GM12878 (cell line): ENCODE measurements at regions not wholly inside any gene's neighbourhood (a gene's known extent, or its start where the extent isn't known, plus 50 kb on each side); places are given as distances from the start of the nearest gene placed in this dataset.

Experiments used
- ATAC-seq: fragments of 200-7000 bp; cut with Tn5 transposase; 3 replicates; pipeline ENCODE4 v1.9.1; 2020; ENCODE audit warnings: mild to moderate bottlenecking, moderate library complexity
- BruUV-seq: library from RNA; stranded (reverse); fragments of 400-500 nt; replicated peaks from 2 replicates; lab custom pipeline; 2021; lab: Mats Ljungman, UMichigan
- CTCF ChIA-PET: fragments of 300-600 bp; sonication (Branson Sonifier 250); formaldehyde crosslinking; extraction: SDS; loops from one replicate; lab custom pipeline; 2021; ENCODE audit warnings: inconsistent platforms; lab: Yijun Ruan, JAX
- POLR2A ChIA-PET: fragments of 350-600 bp; formaldehyde crosslinking; extraction: SDS; loops from one replicate; lab custom pipeline; 2021; ENCODE audit warnings: inconsistent platforms; lab: Charles Lee
- RAD21 ChIA-PET: fragments of 300-600 bp; sonication (Branson Sonifier 250); formaldehyde crosslinking; loops from one replicate; lab custom pipeline; 2023; ENCODE audit warnings: antibody characterized with exemption; ENCODE audit not compliant: unreplicated experiment; lab: Charles Lee
- SMC1A ChIA-PET: fragments of 300-600 bp; sonication (Branson Sonifier 250); formaldehyde crosslinking; loops from one replicate; lab custom pipeline; 2023; ENCODE audit not compliant: unreplicated experiment, uncharacterized antibody; lab: Charles Lee
- DNase-seq: peaks from one replicate; pipeline ENCODE4 v3.0.0-alpha.2; 2011; ENCODE audit warnings: low read depth, low spot score
- FAIRE-seq: peaks from 3 replicates; lab custom pipeline; 2011; peaks lifted over from hg19 to GRCh38; lab: Jason Lieb, UNC
- H2AFZ ChIP-seq: 2 replicates; pipeline ENCODE4 v1.6.0; 2011; ENCODE audit warnings: low read depth, low read length, control low read depth; ENCODE audit not compliant: control insufficient read depth
- H3K27ac ChIP-seq: 2 replicates; pipeline ENCODE4 v1.5.1; 2011; ENCODE audit warnings: control low read depth; ENCODE audit not compliant: control insufficient read depth, insufficient read depth
- H3K27me3 ChIP-seq, 2 experiments: replicated peaks in 1 of 2; 2 replicates each; pipeline versions ENCODE4 v1.6.0 to v1.6.1; 2011; ENCODE audit warnings: low read length in 1 of 2; ENCODE audit not compliant: control insufficient read depth in 2 of 2, insufficient read depth in 2 of 2
- H3K36me3 ChIP-seq, 2 experiments: 2 replicates each; pipeline ENCODE4 v1.5.1; 2011; ENCODE audit warnings: low read length in 1 of 2; ENCODE audit not compliant: control insufficient read depth in 2 of 2, insufficient read depth in 2 of 2
- H3K4me1 ChIP-seq: 2 replicates; pipeline ENCODE4 v1.6.1; 2011; ENCODE audit warnings: mild to moderate bottlenecking, low read length, moderate library complexity, mixed read lengths; ENCODE audit not compliant: control insufficient read depth, insufficient read depth
- H3K4me2 ChIP-seq: 2 replicates; pipeline ENCODE4 v1.6.0; 2011; ENCODE audit warnings: control low read depth; ENCODE audit not compliant: control insufficient read depth, insufficient read depth
- H3K4me3 ChIP-seq: fragments of 200-600 bp; sonication (generic); 2 replicates; pipeline ENCODE4 v1.5.1; 2016
- H3K79me2 ChIP-seq: 2 replicates; pipeline ENCODE4 v1.6.0; 2011; ENCODE audit warnings: low read length; ENCODE audit not compliant: control insufficient read depth, insufficient read depth
- H3K9ac ChIP-seq: 2 replicates; pipeline ENCODE4 v1.8.0; 2011; ENCODE audit warnings: low read length, control low read depth, mixed read lengths; ENCODE audit not compliant: control insufficient read depth, insufficient read depth
- H3K9me3 ChIP-seq: replicated peaks from 3 replicates; pipeline ENCODE4 v1.5.1; 2011; ENCODE audit warnings: mild to moderate bottlenecking, low read length; ENCODE audit not compliant: control insufficient read depth, insufficient read depth
- H4K20me1 ChIP-seq: 2 replicates; pipeline ENCODE4 v1.6.0; 2011; ENCODE audit not compliant: control insufficient read depth, insufficient read depth
- EED ChIP-seq: sonication (generic); IDR thresholded peaks from 2 replicates; pipeline ENCODE4 v1.6.1; 2016; ENCODE audit warnings: antibody characterized with exemption, low read depth
- GABPA ChIP-seq: IDR thresholded peaks from 2 replicates; pipeline ENCODE4 v1.6.1; 2014; ENCODE audit warnings: antibody characterized with exemption, low read depth, mild to moderate bottlenecking, inconsistent platforms
- HCFC1 ChIP-seq: fragments of 150-350 bp; IDR thresholded peaks from 2 replicates; pipeline ENCODE4 v1.6.1; 2014; ENCODE audit warnings: low read length
- NRF1 ChIP-seq: conservative IDR thresholded peaks from 2 replicates; pipeline ENCODE4 v1.6.1; 2011; ENCODE audit warnings: mild to moderate bottlenecking, low read depth, low read length, improper control_type of control experiment
- PAX5 ChIP-seq: IDR thresholded peaks from 2 replicates; pipeline ENCODE4 v1.6.1; 2011; ENCODE audit warnings: low read depth, low read length, borderline replicate concordance
- RB1 ChIP-seq: fragments of 450-650 bp; formaldehyde crosslinking; IDR thresholded peaks from 2 replicates; pipeline ENCODE4 v1.6.1; 2017; ENCODE audit warnings: mild to moderate bottlenecking, borderline replicate concordance
- WRNIP1 ChIP-seq: IDR thresholded peaks from 2 replicates; pipeline ENCODE4 v1.6.1; 2011; ENCODE audit warnings: low read depth, low read length, improper control_type of control experiment, borderline replicate concordance
- ZBTB33 ChIP-seq: fragments of 450-650 bp; IDR thresholded peaks from 2 replicates; pipeline ENCODE4 v1.6.1; 2017; ENCODE audit warnings: mild to moderate bottlenecking
- ZSCAN29 ChIP-seq: fragments of 450-650 bp; IDR thresholded peaks from 2 replicates; pipeline ENCODE4 v1.6.1; 2017; ENCODE audit warnings: mild to moderate bottlenecking, moderate library complexity
- WGBS: methylation state at CpG from one replicate; pipeline ENCODE4 v1.1.6; 2016; ENCODE audit warnings: low lambda C conversion rate; ENCODE audit not compliant: insufficient replicate concordance, insufficient coverage; ENCODE audit errors: missing lambda C conversion rate; 5-methylcytosine and 5-hydroxymethylcytosine counted together
- in situ Hi-C: fragments of 300-500 bp; cut with MboI; formaldehyde crosslinking; loops from 9 replicates; pipeline ENCODE4 v1.14.3; 2018; ENCODE audit warnings: mixed read lengths
- intact Hi-C: fragments of 100-400 bp; cut with micrococcal nuclease; formaldehyde crosslinking; loops from one replicate; pipeline ENCODE4 v1.14.2; 2022; ENCODE audit not compliant: unreplicated experiment
- TF ChIP-seq, protein P1 (sequence below): fragments of 450-650 bp; formaldehyde crosslinking; IDR thresholded peaks from 2 replicates; pipeline ENCODE4 v1.4.0; 2022; ENCODE audit warnings: mild to moderate bottlenecking, moderate library complexity

GRCh38 chr6:170178561-170179477 is 112.1 kb downstream of the DLL1 start:
- Histone ChIP-seq H3K4me2 (no peak overlapping the region), H3K27ac (no peak overlapping the region), H3K36me3 (no peaks in the 10 kb centered on the region), H3K4me1 (no peaks in the 10 kb centered on the region), H3K9ac (no peak overlapping the region), H3K4me3 (no peak overlapping the region), H2AFZ (no peak overlapping the region), H3K27me3 (no peaks in the 10 kb centered on the region), H4K20me1 (no peaks in the 10 kb centered on the region), H3K9me3 (no peaks in the 10 kb centered on the region; the same call in 2 of the 3 replicates), H3K79me2 (no peaks in the 10 kb centered on the region)
- ChIA-PET POLR2A (no interaction called here), SMC1A (no interaction called here), RAD21 (no interaction called here), CTCF (no interaction called here)
- TF ChIP-seq HCFC1, result no peak
- no peak for TF ChIP-seq ZBTB33
- no peak for TF ChIP-seq RB1
- no peak for TF ChIP-seq PAX5
- no peak for TF ChIP-seq GABPA
- no peak for TF ChIP-seq EED
- no peak for TF ChIP-seq ZSCAN29
- TF ChIP-seq, protein P1, sequence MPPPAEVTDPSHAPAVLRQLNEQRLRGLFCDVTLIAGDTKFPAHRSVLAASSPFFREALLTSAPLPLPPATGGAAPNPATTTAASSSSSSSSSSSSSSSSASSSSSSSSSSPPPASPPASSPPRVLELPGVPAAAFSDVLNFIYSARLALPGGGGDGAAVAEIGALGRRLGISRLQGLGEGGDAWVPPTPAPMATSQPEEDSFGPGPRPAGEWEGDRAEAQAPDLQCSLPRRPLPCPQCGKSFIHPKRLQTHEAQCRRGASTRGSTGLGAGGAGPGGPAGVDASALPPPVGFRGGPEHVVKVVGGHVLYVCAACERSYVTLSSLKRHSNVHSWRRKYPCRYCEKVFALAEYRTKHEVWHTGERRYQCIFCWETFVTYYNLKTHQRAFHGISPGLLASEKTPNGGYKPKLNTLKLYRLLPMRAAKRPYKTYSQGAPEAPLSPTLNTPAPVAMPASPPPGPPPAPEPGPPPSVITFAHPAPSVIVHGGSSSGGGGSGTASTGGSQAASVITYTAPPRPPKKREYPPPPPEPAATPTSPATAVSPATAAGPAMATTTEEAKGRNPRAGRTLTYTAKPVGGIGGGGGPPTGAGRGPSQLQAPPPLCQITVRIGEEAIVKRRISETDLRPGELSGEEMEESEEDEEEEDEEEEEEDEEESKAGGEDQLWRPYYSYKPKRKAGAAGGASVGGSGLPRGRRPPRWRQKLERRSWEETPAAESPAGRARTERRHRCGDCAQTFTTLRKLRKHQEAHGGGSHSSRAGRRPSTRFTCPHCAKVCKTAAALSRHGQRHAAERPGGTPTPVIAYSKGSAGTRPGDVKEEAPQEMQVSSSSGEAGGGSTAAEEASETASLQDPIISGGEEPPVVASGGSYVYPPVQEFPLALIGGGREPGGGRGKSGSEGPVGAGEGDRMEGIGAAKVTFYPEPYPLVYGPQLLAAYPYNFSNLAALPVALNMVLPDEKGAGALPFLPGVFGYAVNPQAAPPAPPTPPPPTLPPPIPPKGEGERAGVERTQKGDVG (CRISPR knock-in tag), result no peak
- no peak for TF ChIP-seq NRF1
- no peak for TF ChIP-seq WRNIP1
- no peak for DNase-seq
- WGBS, result 76% methylated on average over 30 of the region's 30 CpGs
- FAIRE-seq, result no peak
- intact Hi-C loops (no loop called here), in situ Hi-C loops (no loop called here)
- no TSS peak for BruUV-seq
- ATAC-seq, result no peak
